Mucosa of gallbladder (tissue), 1 donor: ENCODE measurements at regions not wholly inside any gene's neighbourhood (a gene's known extent, or its start where the extent isn't known, plus 50 kb on each side); places are given as distances from the start of the nearest gene placed in this dataset.
"Not testable (repeated sequence)": the region's sequence is repeated elsewhere in the genome, so short reads cannot be mapped to it uniquely, and the experiment has no call there.

Experiments used
- DNase-seq: peaks from one replicate; pipeline ENCODE4 v3.0.0-alpha.2; 2020; ENCODE audit warnings: low spot score
- donor health status: DM: no; HTN: no; CAD: no.

DNA sequence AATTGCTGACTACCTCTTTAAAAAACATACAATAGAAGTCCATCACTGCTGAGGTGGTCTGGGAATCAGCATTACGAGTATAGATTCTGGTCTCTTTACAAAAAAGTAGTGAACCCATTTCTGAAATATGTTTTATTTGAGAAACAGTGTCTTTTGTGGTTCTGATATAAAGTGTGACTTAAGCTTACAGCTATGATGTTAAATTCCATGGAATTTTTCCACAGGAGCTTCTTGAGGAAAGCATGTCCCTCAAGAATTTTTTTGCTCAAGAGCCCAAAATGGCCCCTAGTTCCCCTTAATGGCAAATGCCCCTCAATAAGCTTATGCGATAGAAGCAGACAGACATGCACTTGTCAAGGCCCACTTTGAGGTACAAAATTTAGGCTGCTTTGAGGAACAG is 265.7 kb downstream of the FAM170A start:
- no peak for DNase-seq

DNA sequence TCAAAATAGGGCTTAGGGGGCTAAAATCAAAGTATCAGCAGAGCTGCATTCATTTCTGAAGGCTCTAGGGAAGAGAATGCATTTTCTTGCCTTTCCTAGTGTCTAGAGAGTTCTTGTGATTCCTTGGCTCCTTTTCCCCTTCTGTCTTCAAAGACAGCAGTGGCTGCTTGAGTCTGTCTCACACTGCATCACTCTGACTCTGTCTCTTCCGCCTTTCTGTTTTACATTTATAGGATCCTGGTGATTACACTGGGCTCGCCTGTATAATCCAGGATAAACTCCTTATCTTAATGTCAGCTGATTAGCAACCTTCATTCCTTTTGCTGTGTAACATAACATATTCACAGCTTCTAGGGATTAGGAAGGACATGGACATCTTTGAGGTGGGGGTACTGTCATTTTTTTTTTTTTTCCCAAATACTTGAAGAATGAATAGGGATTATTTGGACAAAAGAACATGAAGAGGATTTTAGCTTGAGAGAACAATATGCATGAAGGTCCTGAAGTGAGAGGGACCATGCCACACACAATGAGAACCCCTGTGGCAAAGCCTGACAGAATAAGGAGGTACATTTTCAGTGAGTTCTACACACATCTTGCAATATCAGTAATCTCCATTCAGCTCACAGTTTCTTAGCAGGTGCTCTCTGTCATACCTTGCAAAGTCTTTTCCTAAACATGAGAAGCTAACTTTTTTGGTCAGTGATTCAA is 267.6 kb downstream of the FAM170A start:
- no peak for DNase-seq

DNA sequence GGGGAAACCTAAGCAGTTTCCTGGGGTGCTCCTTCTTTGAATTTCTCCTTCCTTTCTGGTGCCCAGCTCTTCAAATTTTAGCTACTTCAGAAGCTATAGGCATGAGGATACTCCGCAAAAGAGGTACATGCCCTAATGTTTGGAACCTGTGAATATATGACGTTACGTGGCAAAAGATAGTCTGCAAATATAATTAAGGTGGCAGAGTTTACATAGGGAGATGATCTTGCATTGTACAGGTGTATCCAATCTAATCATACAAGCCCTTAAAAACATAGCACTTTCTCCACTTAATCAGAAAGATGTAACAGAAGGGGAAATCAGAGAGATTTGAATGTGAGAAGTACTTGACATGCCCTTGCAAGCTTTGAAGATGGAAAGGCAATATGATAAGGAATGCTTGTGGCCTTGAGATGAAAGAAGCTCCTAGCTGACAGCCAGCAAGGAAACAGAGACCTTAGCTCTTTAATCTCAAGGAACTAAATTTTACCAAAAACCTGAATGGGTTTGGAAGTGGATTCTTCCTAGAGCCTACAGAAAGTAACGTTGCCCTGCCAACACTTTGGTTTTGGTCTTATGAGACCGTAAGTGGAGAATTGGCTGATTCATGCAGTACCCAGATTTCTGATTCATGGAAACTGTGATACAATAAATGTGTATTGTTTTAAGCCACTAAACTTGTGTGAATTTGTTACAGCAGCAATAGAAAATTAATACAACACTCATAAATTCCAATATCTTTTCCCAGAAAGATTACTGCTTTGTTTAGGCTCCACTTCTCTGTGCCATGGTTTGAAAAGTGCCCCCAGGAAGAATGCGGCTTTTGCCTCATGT is 268.4 kb downstream of the FAM170A start:
- DNase-seq = no peak

DNA sequence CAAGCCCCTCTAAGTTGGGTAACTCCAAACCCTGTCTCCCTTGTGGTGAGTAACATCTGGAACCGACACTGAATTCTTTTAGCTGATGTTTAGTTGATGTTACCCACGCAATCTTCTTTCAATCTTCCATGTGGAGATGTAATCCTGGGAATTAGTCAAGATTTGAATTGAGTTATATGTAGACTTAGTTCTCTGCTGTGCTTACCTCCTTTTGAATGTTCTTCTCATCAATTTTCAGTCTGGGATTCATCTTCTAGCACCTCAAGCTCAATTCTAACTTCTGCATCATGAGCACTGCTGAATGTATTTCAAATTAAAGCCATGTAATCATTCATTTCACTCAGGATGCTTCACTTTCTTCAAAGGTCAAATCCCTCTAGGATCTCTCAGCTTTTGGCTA is 270.6 kb downstream of the FAM170A start:
- no peak for DNase-seq

DNA sequence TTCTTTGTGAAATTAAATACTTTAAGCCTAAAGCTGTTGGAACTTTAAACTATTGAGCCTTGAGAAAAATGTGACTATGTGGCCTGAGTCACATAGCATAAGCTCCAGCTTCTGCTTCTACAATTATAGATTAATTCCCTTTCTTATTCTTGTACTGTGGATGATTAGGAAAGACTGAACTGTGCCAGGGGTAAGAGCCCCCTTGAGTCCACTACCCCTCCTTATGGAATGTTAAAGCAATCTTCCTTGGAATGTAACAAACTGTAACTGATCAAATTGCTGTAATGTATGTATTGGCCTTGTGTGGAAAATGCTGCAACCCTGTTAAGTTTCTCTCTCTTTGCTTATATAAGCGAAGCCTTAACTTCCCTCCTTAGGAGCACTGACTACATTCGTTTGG is 273.2 kb downstream of the FAM170A start:
- no peak for DNase-seq

DNA sequence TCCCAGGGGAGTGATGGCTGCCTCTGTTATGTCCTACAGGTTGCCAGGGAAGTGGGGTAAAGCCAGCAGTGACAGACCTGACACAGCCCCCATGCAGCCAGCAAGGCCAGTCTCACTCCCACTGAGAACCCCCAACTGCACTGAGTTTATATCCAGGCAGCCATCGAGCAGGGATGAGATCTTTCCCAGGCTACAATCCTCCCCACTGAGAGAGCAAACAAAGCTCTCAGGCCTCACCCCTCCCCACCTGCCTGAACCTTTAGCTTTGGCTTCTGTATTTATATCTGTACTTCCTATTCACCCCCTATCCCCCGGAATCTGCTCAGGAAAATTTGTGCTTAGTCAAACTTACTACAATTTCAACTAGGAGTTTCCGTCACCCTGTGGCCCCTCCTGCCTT is 284.1 kb downstream of the FAM170A start:
- no peak for DNase-seq

DNA sequence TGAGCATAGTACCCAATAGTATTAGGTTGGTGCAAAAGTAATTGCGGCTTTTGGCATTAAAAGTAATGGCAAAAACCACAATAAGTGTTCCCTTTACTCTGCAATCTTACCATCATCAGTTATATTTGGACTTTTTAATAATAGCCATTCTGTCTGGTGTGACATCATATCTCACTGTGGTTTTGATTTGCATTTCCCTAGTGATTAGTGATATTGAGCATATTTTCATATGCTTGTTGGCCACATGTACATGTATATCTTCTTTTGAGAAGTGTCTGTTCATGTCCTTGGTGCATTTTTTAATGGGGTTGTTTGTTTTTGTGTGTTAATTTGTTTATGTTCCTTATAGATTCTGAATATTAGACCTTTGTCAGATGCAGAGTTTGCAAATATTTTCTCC is 289.9 kb downstream of the FAM170A start:
- DNase-seq = no peak

DNA sequence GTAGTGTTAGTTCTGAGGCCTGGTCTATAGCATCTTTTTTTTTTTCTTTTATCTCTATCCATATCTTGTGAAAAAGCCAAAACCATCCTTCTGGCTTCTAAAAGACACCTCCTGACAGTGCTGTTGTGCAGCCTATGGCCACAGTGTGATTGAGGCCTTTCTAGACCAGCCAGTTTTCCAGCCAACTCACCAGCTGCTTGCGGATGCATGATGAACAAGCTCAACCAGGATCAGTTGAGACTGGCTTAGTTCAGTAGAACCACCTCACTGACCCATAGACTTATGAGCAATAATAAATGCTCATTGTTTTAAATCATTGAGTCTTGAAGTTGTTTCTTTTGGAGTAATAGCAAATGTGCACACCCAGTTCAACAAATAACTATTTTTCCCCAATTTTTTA is 296.9 kb downstream of the FAM170A start:
- no peak for DNase-seq

DNA sequence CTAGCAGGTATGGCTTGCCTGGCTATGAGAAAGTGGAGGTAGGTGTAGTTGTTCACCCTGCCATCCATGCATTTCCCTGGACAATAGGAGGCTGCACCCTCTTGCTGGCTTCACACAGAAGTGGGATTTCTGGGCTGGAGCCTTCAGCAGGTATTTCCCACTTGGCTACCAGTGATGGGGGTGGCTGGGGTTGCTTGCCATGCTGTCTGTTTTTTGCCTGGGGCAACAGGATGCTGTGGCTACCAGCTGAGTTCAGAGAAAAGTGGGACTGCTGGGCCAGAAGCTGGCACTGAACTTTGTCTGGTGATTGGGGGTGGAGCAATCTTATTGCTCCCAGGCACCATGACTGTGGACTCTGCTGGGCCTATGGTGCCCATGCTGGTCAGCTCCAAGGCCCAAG is 299.6 kb downstream of the FAM170A start:
- no peak for DNase-seq

DNA sequence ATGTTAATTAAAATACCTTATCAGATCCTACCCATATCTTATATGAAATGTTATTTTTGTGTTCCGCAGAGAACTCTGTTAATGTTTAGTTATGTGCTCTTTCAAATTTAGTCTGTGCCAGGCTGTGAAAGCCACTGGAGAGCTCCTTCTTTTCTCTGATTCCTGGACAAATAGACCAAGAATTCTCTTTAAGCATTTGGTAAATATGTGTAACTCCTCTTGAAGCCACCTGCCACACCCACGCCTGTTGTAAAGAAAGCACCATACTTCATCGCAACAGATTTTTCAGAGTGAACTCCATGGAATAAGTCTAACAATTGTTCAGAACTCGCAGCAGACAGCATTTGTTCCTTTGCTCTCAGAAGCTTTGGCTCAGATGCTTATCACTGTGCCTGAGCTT is 301.1 kb downstream of the FAM170A start:
- DNase-seq = no peak

DNA sequence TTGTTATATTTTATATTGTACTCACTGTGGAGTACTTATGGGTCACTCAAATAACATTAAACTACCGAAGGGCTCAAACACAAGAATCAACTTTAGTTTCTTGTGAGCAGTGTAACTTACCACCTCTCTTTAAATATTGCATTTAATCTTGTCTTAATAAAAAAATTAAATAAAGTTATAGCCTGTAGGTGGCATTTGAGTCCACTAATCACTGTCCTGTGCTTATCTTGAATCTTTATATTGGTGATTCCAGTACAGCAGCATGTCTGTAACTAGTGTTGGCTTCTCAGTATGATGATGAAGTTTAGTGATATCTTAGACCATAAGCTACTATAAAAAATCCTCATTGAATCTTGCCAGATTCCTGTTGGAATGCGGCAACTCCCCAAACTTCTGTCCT is 313.8 kb downstream of the FAM170A start:
- DNase-seq = no peak

DNA sequence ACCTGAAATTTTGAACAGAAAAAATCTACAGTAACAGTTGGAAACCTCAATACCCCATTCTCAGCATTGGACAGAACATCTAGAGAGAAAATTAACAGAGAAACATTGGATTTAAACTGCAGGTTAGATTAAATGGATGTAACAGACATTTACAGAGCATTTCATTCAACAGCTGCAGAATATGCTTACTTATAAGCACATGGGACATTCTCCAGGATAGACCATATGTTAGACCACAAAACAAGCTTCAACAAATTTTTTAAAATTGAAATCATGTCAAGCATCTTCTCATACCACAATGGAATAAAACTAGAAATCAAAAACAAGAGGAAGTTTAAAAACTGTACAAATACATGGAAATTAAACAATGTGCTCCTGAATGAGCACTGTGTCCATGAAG is 316.3 kb downstream of the FAM170A start:
- DNase-seq = no peak

DNA sequence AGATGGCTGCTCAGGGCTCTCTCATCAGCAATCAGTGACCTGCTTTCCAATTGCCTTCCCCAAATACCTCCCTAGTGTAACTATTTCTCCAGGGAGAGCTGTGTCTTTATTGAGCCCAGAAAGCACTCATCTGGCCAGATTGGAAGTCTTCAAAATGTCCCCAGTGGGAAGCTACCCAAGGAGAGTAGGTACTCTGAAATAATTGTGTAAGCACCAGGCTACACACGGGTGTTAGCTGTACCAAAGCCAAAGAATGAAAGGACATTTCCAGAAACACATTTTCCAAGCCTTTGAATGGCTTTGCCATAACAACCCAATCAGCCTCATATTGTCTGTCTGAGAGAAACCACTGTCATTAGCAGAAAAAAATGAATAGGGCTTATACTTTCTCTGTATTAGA is 318.8 kb downstream of the FAM170A start:
- DNase-seq = no peak

DNA sequence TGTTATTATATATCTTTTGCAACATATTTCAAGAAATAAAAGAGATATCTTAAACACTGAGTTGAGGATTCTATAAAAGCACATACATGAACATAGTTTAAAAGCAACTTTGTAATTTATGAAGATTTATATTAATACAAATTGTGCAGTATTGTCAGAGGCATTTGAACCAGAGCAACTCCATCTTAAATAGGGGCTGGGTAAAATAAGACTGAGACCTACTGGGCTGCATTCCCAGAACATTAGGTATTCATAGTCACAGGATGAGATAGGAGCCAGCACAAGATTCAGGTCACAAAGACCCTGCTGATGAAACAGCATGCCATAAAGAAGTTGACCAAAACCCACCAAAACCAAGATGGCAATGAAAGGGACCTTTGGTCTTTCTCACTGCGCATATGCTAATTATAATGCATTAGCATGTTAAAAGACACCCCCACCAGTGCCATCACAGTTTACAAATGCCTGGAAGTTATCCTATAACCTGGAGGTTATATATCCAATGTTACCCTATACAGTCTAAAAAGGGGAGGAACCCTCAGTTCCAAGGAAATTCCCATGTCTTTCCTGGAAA is 320.2 kb downstream of the FAM170A start:
- DNase-seq = no peak

DNA sequence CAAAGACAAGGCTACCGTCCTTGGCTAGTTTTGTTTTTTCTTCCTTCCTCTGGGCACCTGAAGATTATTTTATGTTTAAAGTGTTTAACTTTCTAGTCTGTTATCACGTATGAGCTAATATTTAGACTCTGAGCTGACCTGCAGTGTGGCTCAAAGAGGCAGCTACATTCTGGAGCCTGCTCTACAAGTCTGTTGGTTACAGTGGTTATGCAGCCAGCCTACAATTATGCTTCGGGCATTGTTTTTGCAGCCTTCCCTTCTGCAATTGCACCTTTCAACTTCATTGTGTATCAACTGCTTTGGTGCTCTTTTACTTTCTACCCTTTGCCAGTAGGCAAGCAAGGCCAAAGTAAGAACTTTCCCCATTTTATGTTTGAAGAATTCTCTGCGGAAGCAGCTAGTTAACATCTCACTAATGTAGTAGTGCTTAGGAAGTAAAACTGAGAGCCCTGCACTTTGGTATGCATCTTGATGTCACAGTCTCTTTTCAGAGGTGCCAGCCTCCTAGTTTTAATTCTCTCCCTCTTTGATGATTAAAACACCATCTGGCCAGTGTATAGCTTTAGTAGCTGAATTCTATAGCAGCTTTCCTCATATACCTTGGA is 322.1 kb downstream of the FAM170A start:
- DNase-seq = no peak

DNA sequence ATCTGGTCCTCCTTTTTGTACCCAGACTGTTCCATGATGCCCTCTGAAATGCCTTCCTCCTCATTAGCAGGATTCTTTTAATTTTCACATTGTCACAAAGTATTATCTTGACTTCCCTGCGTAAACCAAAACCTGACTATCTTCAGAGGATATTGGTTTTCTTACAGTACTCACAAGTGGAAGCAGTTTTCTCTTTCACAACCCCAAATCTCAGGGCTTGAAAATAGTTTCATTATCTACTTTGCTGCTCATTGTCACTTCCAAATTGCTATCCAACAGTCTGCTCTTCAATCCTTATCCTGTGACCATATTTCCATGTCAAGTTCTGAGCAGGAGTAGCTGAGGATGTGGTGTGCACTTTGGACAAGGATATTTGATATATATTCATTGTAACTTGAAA is 324.1 kb downstream of the FAM170A start:
- DNase-seq = no peak

DNA sequence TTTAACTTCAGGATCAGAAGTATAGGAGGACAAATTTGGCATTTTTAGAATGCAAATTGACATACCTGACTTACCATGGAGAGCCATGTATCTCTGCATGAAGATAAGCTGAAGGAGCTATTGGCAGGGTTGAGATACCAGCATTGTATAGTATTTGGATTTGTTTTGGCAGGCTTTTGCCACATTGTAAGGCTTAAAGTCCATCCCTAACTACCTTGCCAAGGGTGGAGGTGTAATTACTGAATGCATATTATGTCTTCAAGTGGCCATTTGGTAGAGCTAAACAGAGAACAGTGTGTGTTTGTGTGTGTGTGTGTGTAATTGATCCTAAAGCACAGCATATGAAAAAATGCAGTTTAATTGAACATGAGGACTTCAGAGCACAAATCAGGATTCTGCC is 324.7 kb downstream of the FAM170A start:
- no peak for DNase-seq

DNA sequence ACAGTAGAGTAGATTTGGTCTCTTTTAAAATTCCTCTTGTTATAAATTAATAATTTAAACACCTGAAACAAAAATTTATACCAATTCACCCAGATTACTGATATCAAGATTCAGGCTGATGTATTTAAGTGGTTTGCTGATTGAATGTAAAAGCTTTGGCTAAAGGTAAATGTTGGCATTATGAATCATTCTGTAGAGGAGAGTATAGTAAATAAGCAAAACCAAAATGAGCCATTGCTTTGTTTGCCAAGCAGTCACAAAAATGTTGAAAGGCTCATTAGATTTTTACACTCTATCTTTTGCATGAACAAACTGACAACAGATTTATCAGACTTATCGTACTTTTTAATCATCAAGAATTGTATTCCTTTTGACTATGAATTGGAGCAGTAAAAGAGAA is 332.6 kb downstream of the FAM170A start:
- no peak for DNase-seq

DNA sequence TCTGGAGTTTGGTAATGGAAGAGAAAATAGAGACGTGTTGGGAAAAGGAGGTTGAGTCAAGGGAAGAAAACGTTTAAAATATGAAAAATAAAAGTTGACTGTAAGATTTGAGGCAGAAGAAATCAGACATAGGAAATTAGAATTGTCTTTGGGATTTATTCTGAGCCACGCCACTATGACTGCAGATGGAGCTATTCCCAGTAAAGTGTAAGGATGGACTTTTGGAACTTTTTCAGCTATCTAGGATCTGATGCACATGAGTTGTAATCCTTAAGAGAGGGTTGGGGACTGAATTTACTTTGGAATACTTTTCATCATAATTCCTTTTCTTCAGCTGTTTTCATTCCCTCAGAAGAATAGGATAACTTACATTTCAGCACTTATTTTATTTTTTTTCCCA is 336.7 kb downstream of the FAM170A start:
- DNase-seq = no peak

DNA sequence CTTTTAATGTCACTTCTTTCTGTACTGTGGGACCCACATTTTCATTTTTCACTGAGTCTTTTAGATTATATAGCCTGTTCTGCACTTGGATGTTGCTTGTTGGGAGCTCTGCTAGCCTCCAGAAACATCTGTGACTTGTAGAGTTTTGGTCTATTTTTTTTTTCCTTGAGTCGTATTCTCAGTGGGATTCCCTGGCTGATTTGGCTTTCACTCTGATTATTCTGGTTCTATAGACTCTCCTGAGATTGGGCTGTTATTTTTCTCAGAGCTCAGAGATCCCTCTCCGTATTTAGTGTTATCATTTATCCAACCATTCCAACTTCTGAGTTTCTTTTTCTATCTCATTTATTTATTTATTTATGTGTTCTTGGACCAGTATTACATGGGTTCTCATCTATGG is 339.3 kb downstream of the FAM170A start:
- DNase-seq = no peak

DNA sequence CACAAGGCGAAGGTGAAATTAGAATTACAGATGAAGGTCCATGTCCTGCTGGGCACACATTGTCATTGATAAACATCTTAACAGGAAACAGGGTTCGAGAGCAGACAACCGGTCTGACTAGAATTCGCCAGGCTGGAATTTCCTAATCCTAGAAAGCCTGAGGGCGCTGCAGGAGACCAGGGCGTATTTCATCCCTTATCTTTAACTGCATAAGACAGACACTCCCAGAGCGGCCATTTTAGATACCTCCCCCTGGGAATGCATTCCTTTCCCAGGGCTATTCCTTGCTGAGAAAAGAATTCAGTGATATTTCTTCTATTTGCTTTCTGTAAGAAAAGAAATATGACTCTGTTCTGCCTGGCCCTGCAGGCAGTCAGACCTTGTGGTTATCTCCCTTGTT is 357.7 kb downstream of the FAM170A start:
- not testable (repeated sequence) for DNase-seq

DNA sequence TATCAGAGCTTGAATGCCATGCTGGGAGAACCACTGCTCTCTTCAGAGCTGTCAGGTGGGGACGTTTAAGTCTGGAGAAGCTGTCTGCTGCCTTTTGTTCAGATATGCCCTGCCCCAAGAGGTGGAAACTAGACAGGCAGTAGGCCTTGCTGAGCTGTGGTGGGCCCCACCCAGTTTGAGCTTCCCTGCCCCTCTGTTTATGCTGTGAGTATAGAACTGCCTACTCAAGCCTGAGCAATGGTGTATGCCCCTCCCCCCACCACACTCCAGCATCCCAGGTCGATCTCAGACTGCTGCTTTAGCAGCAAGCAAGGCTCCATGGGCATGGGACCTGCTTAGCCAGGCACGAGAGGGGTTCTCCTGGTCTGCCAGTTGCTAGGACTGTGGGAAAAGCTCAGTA is 362.3 kb downstream of the FAM170A start:
- DNase-seq = no peak

DNA sequence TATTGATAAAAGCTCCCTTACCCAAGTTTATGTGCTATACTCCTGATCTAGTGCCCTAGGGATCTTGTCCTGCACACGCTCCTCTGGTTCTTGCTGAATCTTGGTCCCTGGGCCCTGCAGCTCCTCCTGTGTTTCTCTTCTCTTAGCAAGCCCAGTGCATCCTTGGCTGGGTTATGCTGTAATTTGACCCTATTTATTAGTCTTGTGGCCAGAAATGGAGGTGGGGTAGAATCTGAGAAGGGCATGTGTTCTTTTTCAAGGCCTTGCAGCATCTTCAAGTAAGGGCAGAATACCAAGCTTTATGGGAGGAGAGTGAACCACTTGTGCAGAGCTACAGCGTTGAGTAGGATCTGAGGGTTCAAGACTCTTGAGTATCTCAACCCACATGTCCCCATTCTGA is 366.8 kb downstream of the FAM170A start:
- no peak for DNase-seq
